Panc1 (cell line): ENCODE measurements at regions not wholly inside any gene's neighbourhood (a gene's known extent, or its start where the extent isn't known, plus 50 kb on each side); places are given as distances from the start of the nearest gene placed in this dataset.

Experiments used
- ATAC-seq: fragments of 200-7000 bp; cut with Tn5 transposase; 2 replicates; pipeline ENCODE4 v1.9.1; 2020; ENCODE audit warnings: mild to moderate bottlenecking, moderate library complexity
- BruUV-seq: library from RNA; stranded (reverse); fragments of 400-500 nt; replicated peaks from 2 replicates; lab custom pipeline; 2021; lab: Mats Ljungman, UMichigan
- CTCF ChIA-PET: fragments of 300-600 bp; sonication (Branson Sonifier 250); formaldehyde crosslinking; loops from one replicate; lab custom pipeline; 2022; ENCODE audit warnings: antibody characterized with exemption; lab: Charles Lee
- POLR2A ChIA-PET: fragments of 300-600 bp; sonication (Branson Sonifier 250); formaldehyde crosslinking; loops from one replicate; lab custom pipeline; 2022; ENCODE audit warnings: antibody characterized with exemption; lab: Charles Lee
- DNase-seq: peaks from one replicate; pipeline ENCODE4 v3.0.0-alpha.2; 2010; ENCODE audit warnings: low read depth, low spot score
- H3K27ac ChIP-seq: 2 replicates; pipeline ENCODE4 v1.5.1; 2011; ENCODE audit warnings: mild to moderate bottlenecking, low read length, inconsistent platforms
- H3K27me3 ChIP-seq: fragments of 200-500 bp; sonication (Bioruptor generic); 2 replicates; pipeline ENCODE4 v1.6.0; 2014; ENCODE audit warnings: low read length, inconsistent platforms; ENCODE audit not compliant: control insufficient read depth, insufficient read depth
- H3K36me3 ChIP-seq: fragments of 200-500 bp; sonication (Bioruptor generic); 2 replicates; pipeline ENCODE4 v1.5.1; 2014; ENCODE audit warnings: inconsistent platforms, mild to moderate bottlenecking, low read length, moderate library complexity; ENCODE audit not compliant: control insufficient read depth, insufficient read depth
- H3K4me1 ChIP-seq: 2 replicates; pipeline ENCODE4 v1.5.1; 2011; ENCODE audit warnings: inconsistent platforms, mild to moderate bottlenecking, low read length, moderate library complexity; ENCODE audit not compliant: control insufficient read depth, insufficient read depth
- H3K4me3 ChIP-seq, 2 experiments: 2 replicates each; pipeline ENCODE4 v1.5.1; 2011 to 2012; ENCODE audit warnings: low read depth in 2 of 2, low read length in 2 of 2, mild to moderate bottlenecking in 2 of 2, inconsistent platforms in 1 of 2, moderate library complexity in 1 of 2
- H3K9me3 ChIP-seq: fragments of 200-500 bp; sonication (Bioruptor generic); 2 replicates; pipeline ENCODE4 v1.5.1; 2014; ENCODE audit warnings: low read depth, mild to moderate bottlenecking, inconsistent platforms, low read length, moderate library complexity; ENCODE audit not compliant: control insufficient read depth, insufficient read depth
- CTCF ChIP-seq: fragments of 450-650 bp; IDR thresholded peaks from 2 replicates; pipeline ENCODE4 v1.5.1; 2017; ENCODE audit warnings: mild to moderate bottlenecking
- POLR2AphosphoS5 ChIP-seq: IDR thresholded peaks from 2 replicates; pipeline ENCODE4 v1.6.1; 2012; ENCODE audit warnings: mild to moderate bottlenecking, low read depth, low read length, moderate library complexity
- REST ChIP-seq, 2 experiments: IDR thresholded peaks; 2 replicates each; pipeline ENCODE4 v1.6.1; 2011 to 2012; ENCODE audit warnings: low read depth in 2 of 2, control low read depth in 1 of 2, low read length in 1 of 2, mild to moderate bottlenecking in 1 of 2, moderate library complexity in 1 of 2; ENCODE audit not compliant: insufficient read depth in 1 of 2
- SIN3A ChIP-seq: IDR thresholded peaks from 2 replicates; pipeline ENCODE4 v1.6.1; 2012; ENCODE audit warnings: low read depth, mild to moderate bottlenecking, low read length, moderate library complexity, borderline replicate concordance; ENCODE audit not compliant: insufficient read depth
- TCF7L2 ChIP-seq: IDR thresholded peaks from 2 replicates; pipeline ENCODE4 v1.6.1; 2011; ENCODE audit warnings: mild to moderate bottlenecking, low read depth, low read length, inconsistent platforms
- in situ Hi-C: cut with HindIII; loops from 2 replicates; pipeline ENCODE4 v1.10.0; 2016; ENCODE audit warnings: low sequenced_read_pairs, low pct_unique_long_range_greater_than_20kb
- intact Hi-C: fragments of 100-400 bp; cut with micrococcal nuclease; formaldehyde crosslinking; loops from one replicate; pipeline ENCODE4 v1.10.0; 2022; ENCODE audit not compliant: unreplicated experiment

DNA sequence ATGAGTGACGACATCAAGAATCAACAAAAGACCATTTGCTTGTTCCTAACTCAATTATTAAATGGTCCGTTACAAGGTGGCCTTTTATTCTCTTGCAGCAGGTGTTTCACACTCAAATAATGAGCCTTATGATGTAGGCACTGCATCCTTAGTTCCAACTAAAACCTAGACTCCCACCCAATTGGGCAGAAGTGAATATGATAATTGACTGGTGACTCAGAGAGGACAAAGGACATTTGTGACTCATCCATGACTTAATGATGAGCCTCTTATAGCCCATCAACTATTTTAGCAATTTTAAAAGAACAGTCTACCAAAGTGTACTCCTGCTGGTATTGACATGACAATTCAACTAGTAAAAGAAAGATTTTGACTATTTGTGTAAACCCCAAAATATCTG lies 1027.8 kb upstream of the PHF14 start:
- Histone ChIP-seq H3K36me3 (no peaks in the 10 kb centered on the region), H3K27me3 (no peaks in the 10 kb centered on the region), H3K9me3 (no peaks in the 10 kb centered on the region), H3K27ac (no peak overlapping the region), H3K4me1 (no peaks in the 10 kb centered on the region), H3K4me3 (no peak overlapping the region)
- ChIA-PET CTCF (interaction anchor here (0.8 kb wide), 1 partner anchor 46 kb away, joined by 6 read pairs; no protein-coding TSS in a partner anchor), POLR2A (no interaction called here)
- DNase-seq (no peak), ATAC-seq (no peak)
- no TSS peak for BruUV-seq
- in situ Hi-C loops (no loop called here), intact Hi-C loops (no loop called here)
- TF ChIP-seq POLR2AphosphoS5, result no peak
- no peak for TF ChIP-seq TCF7L2
- no peak for TF ChIP-seq REST (IDR thresholded peaks at IDR 0.05; ENCODE audit: insufficient read depth in 1 of 2, low read depth in 2 of 2, low read length in 1 of 2)
- no peak for TF ChIP-seq CTCF
- no peak for TF ChIP-seq SIN3A

DNA sequence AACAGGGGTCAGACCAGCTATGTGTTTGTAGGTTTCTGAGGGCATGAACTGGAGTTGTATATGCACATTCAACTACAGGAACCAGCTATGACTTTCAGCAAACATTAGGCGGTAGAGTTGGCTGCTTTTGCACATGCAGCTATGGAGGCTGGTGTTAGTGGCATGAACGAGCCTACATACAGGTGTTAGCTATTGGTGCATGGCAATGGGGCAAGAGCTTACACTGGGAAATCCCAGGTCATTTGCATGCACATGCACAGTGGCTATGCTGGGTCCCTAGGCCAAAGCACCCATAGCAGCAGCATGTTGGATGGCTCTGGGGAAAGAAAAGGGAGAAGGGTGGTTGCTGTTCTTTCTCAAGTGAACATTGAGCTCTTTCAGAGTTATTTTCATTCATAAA lies 1018.5 kb upstream of the PHF14 start:
- H3K4me1 ChIP-seq, result no peaks in the 10 kb centered on the region
- no peaks in the 10 kb centered on the region for H3K36me3 ChIP-seq
- H3K9me3 ChIP-seq, result no peaks in the 10 kb centered on the region
- no peaks in the 10 kb centered on the region for H3K27me3 ChIP-seq
- H3K27ac ChIP-seq, result no peak overlapping the region
- ATAC-seq (no peak), DNase-seq (no peak)
- H3K4me3 ChIP-seq, result no peak overlapping the region
- CTCF ChIA-PET, result no interaction called here
- POLR2A ChIA-PET, result no interaction called here
- intact Hi-C loops, result no loop called here
- no TSS peak for BruUV-seq
- in situ Hi-C loops, result no loop called here
- TF ChIP-seq TCF7L2, result no peak
- TF ChIP-seq CTCF, result no peak
- no peak for TF ChIP-seq REST (IDR thresholded peaks at IDR 0.05; ENCODE audit: insufficient read depth in 1 of 2, low read depth in 2 of 2, low read length in 1 of 2)
